ENCODE measurements at regions not wholly inside any gene's neighbourhood (a gene's known extent, or its start where the extent isn't known, plus 50 kb on each side); places are given as distances from the start of the nearest gene placed in this dataset.
A peak's percentile ranks its signal among the peaks of the same experiment; 100 is the strongest.
"Not testable (repeated sequence)": the region's sequence is repeated elsewhere in the genome, so short reads cannot be mapped to it uniquely, and the experiment has no call there.

GRCh38 chr7:42572056-42572455 lies 335.0 kb upstream of the GLI3 start:
- no peak for DNase-seq

DNA sequence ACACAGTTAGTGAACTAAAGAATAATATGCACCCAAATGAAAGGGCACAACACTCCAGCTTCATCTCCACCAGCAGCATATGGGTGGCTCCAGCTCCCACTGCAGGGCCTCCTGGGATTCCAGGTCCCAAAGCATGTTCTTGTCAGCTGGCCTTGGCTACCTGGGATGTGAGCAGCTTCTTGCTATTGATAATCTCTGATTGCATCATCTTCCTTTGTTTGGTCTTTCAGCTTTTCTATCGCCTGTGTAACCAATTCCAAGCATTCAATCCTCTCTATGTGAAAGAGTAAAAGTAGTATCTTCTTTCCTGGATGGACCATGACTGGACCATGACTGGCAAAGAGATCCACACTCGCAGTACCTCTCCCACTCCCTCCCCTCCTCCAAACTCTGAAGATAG lies 333.9 kb upstream of the GLI3 start:
- no peak for DNase-seq

GRCh38 chr7:42567051-42567450 lies 330.0 kb upstream of the GLI3 start:
- no peak for DNase-seq

GRCh38 chr7:42561797-42562196 lies 324.8 kb upstream of the GLI3 start:
- no peak for DNase-seq

DNA sequence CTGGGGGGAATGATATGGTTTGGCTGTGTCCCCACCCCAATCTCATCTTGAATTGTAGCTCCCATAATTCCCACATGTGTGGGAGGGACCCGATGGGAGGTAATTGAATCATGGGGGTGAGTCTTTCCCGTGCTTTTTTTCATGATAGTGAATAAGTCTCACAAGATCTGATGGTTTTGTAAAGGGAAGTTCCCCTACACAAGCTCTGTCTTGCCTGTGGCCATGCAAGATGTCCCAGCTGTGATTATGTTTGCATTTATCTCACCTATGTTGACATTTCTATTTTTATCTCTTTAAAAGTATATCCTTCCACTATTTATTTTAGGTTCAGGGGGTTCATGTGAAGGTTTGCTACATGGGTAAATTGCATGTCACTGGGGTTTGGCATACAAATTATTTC lies 323.9 kb upstream of the GLI3 start:
- DNase-seq = no peak

DNA sequence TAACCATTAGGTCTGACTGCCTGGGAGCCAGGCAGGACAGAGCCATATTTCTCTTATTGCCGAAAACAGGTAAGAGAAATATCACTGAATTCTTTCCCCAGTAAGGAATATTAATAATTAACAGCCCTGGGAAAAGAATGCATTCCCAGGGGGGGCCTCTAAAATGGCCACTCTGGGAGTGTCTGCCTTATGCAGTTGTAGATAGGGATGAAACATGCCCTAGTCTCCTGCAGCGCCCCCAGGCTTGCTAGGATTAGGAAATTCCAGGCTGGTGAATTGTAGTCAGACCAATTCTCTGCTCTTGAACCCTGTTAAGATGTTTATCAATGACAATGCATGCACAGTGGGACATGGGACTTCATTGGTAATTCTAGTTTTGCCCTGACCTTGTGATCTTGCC lies 317.9 kb upstream of the GLI3 start:
- DNase-seq = not testable (repeated sequence)

- no peak for DNase-seq
Observed at GRCh38 chr7:42552227-42552626, 315.2 kb upstream of the GLI3 start.

DNA sequence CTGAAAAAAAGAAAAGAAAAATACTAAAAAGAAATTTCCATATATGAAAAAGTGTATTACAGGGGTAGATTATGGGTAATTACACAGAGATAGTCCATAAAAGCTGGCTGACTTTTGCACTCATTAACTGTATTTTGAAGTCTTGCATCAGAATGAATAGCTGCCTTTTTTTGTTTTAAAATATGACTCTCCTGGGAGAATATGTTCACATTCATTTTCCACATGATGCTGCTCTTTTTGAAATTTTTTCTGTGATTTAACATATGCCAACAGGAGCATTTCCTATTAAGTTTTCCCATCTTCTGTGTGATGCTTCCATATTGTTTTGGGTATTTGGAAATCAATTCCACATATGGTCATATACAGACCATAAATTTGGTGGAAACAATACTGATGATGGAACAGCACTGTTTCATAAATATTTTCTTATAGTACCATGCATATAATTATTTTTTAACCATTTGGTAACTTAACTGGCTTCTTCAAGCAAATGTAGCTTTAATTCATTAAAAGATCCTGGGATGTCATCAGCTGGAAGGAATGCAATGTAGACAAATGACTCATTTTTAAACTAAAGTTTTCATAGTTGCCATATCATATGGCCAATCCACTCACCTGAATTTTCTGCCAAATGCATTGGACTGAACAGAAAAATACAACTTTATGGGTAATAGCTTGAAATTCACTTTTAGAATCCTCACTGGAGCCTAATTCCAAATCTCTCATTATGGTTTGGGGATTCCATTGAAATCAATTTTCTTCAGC lies 313.9 kb upstream of the GLI3 start:
- DNase-seq = no peak

- DNase-seq = no peak
Observed at GRCh38 chr7:42549866-42550485, 313.0 kb upstream of the GLI3 start.

DNA sequence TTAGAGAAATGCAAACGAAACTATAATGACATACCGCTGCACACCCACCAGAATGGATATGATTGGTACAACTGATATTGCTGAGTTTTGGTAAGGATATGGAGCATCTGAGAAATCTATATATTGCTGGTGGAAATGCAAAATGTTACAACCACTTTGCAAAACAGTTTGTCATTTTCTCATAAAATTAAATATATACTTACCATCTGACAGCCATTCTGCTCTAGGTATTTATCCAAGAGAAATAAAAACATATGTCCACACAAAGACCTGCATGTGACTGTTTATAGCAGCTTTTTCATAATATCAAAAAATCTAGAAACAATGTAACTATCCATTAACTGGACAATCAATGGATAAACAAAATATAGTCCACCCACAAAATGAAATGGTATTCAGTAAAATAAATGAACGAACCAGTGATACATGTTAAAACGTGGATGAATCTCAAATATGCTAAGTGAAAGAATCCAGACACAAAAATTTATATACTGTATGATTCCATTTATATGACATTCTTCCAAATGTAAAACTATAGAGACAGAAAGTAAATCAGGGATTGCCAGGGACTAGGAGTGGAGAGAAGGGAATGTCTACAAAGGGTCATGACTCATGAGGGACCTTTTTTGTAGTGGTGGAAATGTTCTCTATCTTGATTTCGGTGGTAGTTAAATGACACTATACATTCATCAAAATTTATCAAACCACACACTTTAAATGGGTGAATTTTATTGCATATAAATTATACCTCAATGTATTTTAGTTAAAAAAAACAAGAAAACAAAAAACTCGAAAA lies 312.0 kb upstream of the GLI3 start:
- no peak for DNase-seq

DNA sequence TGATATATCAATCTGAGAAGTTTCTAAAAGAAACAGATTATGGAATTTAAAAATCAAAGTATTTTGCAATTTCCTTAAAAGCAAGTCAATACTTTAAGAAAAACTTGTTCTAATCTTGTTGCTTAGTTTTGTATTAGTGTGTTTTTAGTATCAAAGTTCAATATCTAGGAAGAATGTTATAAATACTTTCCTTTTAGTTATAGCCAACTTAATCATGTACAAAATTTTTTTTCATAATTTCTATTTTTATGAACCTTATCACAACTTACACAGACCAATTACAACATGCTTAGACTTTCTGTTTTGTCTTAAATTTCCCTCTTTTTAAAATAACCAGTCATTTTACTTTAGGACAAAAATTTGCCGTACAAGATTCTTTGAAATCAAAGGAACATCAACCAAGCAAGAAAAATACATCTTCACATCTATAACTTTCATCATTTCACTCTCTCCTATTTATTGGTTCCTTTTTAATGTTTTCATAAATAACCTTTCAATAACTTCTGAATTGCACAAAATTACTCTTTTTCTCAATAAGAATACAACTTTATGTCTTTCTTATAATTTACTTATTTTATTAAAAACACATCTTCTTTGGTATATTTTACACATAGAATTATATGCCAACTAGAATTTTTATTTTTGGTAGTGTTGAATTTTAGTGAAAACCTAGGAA lies 308.2 kb upstream of the GLI3 start:
- DNase-seq = no peak

DNA sequence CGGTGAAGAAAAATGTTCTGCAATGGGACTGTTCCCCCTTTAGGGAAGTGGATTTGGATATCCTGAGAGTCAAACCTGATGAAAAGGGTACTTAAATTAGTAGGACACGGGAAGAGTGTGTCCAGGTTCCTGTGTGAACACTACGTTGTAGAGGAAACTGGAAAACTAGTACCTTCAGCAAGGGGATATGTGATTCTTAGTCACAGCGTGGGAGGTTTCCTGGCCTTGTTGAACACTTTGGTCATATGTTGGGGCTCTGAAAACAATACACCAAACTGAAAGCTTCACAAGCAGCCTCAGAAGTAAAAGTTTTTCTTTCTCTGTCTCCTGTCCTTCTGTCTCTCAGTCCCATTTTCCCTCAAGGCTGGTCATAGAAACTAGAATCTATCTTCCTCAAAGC lies 306.9 kb upstream of the GLI3 start:
- no peak for DNase-seq

DNA sequence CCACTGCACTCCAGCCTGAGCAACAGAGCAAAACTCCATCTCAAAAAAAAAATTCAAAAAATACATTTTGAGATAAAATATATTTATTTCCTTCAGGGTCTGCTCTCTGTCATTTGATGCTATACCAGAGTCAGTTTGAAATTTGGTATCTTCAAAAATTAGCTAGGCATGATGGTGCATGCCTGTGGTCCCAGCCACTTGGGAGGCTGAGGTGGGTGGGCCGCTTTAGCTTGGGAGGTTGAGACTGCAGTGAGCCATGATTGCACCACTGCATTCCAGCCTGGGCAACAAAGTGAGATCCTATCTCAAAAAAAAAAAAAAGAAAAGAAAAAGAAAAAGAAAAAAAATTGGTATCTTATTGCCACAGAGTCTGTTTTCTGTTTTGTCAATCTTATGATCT lies 305.4 kb upstream of the GLI3 start:
- not testable (repeated sequence) for DNase-seq

DNA sequence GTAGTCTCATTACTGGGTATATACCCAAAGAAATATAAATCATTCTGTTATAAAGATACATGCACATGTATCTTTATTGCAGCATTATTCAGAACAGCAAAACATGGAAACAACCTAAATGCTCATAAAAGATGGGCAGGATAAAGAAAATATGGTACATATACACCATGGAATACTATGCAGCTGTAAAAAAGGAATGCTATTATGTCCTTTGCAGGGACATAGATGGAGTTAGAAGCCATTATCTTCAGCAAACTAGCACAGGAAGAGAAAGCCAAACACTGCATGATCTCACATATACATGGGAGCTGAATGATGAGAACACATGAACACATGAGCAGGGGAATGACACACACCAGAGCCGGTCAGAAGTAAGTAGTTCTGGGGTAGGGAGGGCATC lies 297.4 kb upstream of the GLI3 start:
- DNase-seq = no peak

DNA sequence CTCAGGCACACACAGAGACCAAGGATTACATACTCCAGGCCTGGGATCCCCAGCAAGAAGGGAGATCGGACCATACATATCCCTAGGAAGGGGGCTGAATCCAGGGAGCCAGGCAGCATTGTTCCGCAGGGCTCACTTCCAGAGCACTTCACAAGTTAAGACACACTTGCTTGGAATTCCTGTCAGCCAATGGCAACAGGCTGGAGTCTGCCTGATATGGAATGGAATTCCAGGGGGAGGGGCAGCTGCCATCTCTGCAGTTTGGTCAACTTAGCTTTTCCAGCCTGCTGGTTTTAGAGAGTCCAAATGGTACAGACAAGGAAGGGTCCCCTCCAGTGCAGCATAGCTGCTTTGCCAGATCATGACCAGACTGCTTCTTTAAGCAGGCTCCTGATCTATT lies 290.0 kb upstream of the GLI3 start:
- DNase-seq = no peak

GRCh38 chr7:42522227-42522991 lies 285.4 kb upstream of the GLI3 start:
- peak in 3 of 56 donors; percentile 1 to 6 (median 2) for DNase-seq

DNA sequence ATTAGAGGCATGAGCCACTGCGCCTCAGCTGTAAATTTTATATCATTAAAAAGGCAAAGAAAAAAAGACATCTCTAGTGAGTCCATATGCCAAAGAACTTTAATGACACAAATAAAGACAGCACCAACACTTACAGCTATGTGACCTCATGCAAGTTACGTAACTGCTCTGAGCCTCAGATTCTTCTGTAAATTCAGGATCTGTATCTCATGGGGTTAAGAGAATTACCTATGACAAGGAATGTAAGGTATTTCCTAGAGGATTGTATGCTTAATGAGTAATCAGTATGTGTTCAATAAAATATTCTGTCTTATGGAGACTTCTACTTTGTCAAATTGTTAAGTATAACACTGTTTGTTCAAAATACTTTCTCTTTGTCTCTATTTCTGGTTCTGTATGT lies 274.0 kb upstream of the GLI3 start:
- DNase-seq = no peak

DNA sequence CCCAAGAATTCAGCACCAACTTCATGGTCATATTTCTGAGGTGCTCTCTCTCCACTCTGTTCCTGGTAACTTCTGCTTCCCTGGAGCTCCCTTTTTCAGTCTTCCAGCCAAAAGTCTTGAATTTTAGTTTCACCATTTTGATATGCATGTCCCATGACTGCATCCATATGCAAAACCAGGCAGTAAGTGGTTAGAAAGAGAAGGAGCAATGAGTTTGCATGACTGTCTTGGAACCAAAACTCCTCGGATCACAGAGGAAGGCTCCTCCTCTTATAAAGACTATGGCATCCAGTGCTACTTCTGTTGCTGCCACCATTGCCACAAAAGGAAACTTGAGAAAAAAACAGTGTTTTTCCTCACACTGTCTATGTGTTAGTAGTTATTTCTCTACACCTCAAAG lies 269.1 kb upstream of the GLI3 start:
- DNase-seq = no peak

- DNase-seq = no peak
Observed at GRCh38 chr7:42502022-42502421, 265.0 kb upstream of the GLI3 start.

DNA sequence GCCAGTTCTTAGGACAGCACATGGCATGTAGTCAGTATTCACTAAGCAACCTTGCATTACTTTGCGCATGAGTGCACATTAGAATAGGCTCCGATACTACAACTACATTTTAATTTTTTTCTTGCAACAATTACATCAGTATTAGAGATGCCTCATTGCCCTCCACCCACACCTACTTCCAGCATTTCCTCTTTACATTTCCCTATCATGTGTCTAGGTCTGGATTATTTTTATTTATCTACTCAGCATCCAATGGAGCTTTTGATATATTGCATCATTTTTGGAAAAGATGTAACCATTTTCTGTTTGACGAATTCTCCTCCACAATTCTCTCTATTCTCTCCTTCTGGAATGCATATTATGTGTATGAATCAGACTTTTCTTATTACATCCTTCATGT lies 258.2 kb upstream of the GLI3 start:
- no peak for DNase-seq

DNA sequence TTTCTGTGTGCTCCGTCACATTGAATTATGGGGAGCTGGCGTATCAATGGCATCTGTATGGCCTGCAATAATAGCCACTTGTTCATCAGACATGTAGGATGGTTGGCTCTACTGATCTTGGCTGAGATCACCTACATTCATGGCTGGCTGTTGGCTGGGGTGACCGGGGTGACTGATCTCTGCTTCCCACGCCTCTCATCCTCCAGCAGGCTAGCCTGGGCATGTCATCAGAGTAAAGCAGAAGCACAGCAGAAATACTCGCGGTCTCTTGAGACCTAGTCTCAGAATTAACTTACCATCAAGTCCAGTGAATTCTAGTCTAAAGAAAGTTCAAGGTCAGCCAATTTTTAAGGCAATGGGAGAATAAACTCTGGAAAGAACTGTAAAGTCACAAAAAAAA lies 257.7 kb upstream of the GLI3 start:
- DNase-seq = peak in 1 of 56 donors; percentile 2
